Gastroesophageal sphincter (tissue), 3 donors: ENCODE measurements at regions not wholly inside any gene's neighbourhood (a gene's known extent, or its start where the extent isn't known, plus 50 kb on each side); places are given as distances from the start of the nearest gene placed in this dataset.

ENCODE experiments used
- CTCF ChIP-seq, 4 experiments: fragments of 200-600 bp in 2 of 4; fragments of 450-650 bp in 2 of 4; sonication (generic) in 1 of 4; IDR thresholded peaks; one replicate each; pipeline ENCODE4 v1.5.1; 2017 to 2019; ENCODE audit warnings: antibody characterized with exemption in 4 of 4, mild to moderate bottlenecking in 2 of 4, moderate library complexity in 2 of 4
- POLR2A ChIP-seq, 2 donors: fragments of 450-650 bp; IDR thresholded peaks; one replicate each; pipeline ENCODE4 v1.6.1; 2017; ENCODE audit warnings: antibody characterized with exemption in 2 of 2, mild to moderate bottlenecking in 2 of 2, moderate library complexity in 1 of 2

GRCh38 chr10:128881086-128881485, 586.0 kb upstream of the MGMT start:
- no peak for TF ChIP-seq CTCF (IDR thresholded peaks at IDR 0.05)
- no peak for TF ChIP-seq POLR2A (IDR thresholded peaks at IDR 0.05)
